GM21423 (cell line): ENCODE measurements at regions not wholly inside any gene's neighbourhood (a gene's known extent, or its start where the extent isn't known, plus 50 kb on each side); places are given as distances from the start of the nearest gene placed in this dataset.
"Not testable (repeated sequence)": the region's sequence is repeated elsewhere in the genome, so short reads cannot be mapped to it uniquely, and the experiment has no call there.

Source experiments
- ATAC-seq: cut with Tn5 transposase; IDR thresholded peaks from one replicate; pipeline ENCODE4 v1.9.1; 2021; ENCODE audit warnings: mild to moderate bottlenecking, moderate library complexity; ENCODE audit not compliant: unreplicated experiment

DNA sequence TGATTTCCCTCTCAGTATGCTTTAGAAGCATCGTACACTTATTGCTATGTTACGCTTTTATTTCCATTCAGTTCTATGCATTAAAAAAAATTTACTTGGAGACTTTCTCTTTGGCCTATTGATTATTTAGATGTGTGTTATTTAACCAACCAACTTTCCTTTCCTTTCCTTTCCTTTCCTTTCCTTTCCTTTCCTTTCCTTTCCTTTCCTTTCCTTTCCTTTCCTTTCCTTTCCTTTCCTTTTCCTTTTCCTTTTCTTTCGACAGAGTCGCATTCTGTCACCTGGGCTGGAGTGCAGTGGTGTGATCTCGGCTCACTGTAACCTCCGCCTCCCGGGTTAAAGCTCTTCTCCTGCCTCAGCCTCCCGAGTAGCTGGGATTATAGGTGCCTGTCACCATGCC, 502.7 kb upstream of the LARGE1 start:
- ATAC-seq: not testable (repeated sequence)

DNA sequence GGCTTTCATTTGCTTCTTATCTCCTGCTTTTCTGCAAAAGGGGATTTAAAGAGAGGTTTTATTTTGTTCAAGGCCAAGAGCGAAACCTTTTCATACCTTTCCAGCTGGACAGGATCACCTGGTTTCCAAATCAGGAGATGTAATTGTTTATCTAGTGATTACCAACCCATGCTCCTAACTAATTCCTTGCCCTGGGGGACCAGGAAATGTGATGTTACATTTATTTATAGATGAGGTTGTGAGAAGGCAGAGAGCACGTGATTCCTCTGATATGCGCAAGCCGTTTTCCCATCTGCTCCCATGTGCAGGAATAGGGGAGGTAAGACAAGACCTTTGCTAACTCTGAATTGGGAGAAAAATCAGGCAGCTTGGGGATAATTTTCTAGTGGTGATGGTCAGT, 507.2 kb upstream of the LARGE1 start:
- no peak for ATAC-seq

DNA sequence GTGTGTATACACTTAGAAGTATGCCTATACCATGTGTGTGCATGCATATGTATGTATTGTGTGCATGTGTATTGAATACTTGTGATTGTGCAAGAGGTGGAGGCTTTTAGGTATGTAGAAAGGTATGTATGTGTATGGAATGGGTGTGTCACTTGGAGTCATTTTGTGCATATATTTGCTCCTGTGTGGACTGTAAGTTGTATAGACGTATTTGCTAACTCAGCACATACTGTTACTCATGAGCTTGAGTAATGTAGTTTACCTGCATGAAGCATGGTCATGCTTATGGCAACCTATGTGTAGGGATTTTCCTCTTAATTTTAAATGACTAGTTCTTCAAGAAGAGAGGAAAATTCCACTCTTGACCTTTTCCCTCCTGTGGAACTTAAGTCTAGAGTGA, 507.6 kb upstream of the LARGE1 start:
- ATAC-seq: no peak

DNA sequence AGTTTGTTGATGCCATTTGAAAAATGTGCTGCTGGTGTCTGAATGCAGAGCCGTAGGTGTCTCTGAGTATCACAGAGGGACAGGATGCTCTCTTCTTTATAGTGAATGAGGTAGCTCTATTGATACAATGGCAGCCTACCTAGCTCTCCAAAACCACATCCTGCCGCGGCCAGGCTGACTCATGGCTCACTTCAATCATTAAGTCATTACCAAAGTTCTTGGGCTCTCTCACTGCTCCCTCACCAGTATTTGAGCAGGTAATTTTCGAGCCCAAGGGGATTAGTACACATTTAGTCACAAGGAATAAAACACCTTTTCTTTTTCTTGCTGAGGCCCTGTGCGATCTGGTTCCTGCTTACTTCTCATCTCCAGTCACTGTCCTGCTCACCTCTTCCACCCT, 509.0 kb upstream of the LARGE1 start:
- no peak for ATAC-seq

DNA sequence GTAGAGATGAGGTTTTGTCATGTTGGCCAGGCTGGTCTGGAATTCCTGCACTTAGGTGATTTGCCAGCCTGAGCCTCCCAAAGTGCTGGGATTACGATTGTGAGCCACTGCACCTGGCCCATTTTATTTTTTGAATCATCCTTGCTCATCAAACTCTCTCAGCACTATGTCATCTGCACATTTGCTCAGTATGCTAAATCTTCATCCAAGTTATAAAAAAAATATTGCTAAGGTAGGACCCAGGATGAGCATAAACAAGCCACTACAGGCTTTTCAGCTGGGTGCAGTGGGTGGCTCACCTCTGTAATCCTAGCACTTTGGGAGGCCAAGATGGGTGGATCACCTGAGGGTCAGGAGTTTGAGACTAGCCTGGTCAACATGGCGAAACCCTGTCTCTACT, 510.1 kb upstream of the LARGE1 start:
- no peak for ATAC-seq

DNA sequence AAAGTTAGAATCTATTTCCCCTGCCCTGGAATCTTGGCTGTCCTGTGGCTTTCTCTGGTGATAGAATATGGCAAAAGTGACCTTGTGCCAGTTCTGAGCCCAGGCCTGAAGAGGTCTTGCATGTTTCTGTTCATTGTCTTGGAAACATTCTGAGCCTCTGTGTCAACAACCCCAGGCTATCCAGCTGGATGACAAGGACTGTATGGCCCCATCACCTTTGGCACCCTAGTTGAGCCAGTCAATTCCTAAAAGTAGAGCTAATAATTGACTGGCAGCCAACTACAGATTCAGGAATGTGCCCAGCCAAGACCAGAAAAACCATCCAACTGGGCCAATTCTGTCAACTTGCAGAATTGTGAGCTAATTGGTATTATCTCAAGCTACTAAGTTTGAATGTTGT, 514.1 kb upstream of the LARGE1 start:
- no peak for ATAC-seq

DNA sequence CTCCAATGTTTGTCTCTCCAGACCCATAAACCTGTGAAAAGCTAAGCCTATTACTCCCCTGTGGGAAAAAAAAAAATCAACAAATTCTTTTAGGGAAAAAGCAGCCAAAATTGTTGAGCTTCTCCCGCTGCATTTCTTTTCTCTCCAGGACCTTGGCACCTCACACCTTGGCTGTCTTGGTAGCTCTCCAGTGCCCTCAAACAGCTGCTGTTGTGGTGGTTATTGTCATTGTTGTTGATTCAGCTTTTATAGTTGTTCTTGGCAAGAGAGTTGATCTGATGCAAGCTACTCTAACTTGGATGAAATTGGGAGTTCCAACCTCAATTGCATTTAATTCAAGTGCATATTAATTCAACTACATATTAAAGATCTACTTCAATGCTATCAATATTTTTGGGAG, 516.9 kb upstream of the LARGE1 start:
- no peak for ATAC-seq

DNA sequence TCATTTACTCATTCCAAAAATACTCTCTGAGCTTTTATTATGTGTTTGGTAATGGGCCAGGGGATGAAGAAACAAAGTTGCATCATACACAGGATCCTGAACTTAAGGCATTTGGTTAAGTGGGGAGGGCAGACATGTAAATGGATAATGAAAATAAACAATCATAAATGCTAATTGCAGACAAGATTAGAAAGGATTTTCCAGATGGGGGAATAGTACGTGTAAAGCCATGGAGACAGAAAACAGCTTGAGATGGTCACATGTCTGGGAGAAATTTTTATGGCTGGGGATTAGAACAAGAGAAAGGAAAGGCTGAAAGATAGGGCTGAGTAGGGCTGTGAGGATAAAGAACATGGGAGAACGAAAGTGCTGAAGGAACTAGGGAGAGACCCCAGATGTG, 534.3 kb upstream of the LARGE1 start:
- ATAC-seq: no peak

DNA sequence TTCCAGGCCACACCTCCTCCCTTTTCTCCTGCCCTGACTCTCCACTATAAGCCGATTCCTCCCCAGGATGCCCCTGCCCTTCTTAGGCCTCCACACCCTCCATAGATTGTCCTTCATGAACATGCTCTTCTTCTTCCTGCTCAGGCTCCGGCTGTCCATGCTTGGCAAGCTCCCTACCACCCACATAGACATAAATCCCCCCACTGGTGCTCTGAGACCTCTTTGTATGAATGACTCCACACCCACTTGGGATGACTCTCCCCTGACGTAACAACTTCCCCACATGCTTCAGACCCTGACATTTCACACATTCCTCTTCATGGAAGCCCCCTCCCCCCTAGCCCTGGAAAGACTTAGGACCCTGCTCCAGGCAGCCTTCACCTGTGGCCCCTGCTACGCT, 542.5 kb upstream of the LARGE1 start:
- no peak for ATAC-seq

DNA sequence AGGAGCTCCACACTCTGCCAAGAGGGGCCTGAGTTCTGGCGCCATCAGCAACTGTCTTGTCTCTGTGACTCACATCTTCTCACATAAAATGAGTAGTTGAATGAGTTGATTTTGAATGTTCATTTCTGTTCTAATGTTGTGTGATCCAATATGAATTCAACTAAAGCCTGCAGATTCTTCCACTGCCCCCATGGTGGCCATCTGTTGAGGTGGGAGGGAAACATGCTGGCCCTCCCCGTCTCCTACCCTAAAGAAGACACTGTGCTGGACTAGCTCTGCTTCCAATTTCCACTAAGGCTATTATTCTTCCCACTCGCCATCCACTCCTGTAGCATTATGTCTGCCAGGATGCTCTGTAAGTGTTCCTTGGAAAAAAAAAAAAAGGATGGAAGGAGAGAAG, 555.6 kb upstream of the LARGE1 start:
- no peak for ATAC-seq

DNA sequence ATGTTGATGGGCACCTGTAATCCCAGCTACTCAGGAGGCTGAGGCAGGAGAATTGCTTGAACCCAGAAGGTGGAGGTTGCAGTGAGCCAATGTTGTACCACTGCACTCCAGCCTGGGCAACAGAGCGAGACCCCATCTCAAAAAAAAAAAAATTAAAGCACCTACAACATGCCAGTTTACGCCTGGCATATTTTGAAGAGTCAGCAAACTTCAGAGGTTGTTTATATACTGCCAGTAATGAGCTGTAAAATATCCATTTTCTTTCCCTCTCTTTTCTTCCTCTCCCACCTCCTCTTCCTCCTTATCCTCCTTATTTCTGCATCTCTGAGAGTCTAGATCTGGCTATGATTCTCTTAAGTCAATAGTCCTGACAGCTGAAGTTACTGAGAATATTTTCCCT, 556.5 kb upstream of the LARGE1 start:
- ATAC-seq: no peak

DNA sequence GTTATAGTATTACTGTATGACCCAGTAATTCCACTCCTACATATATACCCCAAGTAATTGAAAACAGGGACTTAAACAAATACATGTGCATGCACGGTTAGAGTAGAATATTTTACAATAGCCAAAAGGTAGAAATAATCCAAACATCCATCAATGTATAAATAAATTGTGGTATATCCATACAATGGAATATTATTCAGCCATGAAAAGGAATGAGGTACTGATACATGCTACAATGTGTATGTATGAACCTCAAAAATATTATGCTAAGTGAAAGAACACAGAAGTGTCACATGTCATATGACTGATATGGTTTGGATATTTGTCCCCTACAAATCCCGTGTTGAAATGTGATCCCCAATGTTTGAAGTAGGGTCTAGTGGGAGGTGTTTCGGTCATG, 560.8 kb upstream of the LARGE1 start:
- no peak for ATAC-seq

DNA sequence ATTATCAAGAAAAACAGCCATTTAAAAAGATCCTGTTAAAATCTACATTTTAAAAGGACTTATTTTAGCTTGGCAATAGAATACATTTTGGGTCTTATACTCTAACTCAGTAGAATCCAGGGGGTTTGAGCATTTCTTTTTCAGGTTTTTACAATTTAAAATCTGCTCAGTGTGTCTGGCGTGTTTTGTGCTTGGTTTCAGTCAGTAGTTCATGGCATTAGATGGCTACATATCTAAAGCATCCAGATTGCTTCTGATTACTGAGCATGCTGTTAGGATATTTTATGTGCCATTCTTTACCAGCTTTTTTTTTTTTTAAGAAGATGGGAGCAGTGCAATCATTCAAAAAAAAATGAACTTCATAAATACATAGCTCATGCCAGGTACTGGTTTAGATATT, 566.1 kb upstream of the LARGE1 start:
- ATAC-seq: no peak

DNA sequence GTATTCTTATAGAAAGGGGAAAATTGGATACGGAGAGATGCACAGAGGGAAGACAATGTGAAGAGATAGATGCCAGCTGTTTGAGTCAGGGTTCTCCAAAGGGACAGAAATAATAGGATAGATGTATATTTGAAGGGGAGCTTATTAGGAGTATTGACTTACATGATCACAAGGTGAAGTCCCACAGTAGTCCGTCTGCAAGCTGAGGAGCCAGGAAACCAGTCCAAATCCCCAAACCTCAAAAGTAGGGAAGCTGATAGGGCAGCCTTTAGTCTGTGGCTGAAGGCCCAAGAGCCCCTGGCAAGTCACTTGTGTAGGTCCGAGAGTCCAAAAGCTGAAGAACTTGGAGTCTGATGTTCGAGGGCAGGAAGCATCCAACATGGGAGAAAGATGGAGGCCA, 569.6 kb upstream of the LARGE1 start:
- no peak for ATAC-seq

DNA sequence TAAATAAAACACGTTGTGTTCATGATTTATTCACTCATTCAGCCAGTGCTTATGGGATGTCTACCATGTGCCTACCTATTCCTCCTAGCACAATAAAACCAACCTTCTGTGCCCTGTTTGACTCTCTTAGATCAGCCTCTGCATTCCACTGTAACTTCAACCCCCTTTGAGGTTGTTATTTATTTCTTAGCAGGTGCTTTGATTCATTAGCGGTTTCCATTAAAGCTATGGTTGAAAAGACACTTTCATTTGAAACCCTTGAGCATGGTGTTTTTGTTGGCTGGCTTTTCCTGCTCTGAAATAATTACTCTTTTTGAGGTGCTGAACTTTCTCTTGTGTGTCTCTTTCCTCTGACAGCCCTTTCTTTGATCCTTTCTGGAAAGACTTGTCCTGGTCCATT, 570.6 kb upstream of the LARGE1 start:
- ATAC-seq: no peak

DNA sequence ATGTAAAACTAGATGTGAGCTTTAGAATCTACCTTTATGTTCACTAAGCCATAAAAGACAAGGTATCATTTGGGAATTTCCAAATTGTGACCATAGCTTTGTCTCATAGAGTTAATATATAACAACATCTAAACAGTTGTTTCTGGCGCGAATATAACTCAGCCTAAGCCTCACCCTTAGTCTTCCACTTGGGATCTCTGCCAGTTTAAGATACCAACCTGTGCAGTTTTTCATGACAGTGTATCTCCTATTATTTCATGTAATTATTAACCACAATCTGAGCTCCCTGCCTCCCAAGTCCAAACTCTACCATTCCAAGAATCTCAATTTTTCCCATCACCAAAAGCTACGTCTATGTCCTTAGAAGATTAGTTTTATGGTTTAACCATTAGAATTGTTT, 572.5 kb upstream of the ISX start:
- no peak for ATAC-seq

DNA sequence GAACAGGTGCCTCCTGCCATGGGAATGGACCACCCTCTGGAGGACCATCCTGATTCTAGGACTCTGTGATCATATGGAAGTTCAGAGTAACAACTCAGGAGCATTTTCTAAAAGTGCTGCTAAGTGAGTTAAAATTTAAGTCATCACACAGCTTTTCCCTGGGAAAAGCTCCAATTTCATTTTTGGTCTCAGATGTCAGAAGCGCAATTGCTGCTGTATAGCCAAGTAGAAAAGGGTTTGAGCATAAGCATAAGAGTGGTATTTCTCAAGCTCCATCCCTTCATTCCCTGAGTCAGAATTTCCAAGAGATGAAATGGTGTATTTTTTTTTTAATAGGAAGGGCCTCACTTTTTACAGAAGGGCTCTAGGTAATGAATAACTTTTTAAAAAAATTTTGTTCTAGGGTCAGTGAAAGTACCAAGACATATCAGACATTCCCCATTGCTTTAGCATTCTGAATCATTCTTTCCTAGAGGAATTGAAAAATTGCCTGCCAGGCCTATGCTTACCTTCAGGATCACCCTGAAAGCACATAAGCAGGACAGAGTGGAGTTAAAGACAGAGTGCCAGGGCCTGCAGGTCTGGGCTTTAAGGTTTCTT, 564.5 kb upstream of the ISX start:
- ATAC-seq: no peak

DNA sequence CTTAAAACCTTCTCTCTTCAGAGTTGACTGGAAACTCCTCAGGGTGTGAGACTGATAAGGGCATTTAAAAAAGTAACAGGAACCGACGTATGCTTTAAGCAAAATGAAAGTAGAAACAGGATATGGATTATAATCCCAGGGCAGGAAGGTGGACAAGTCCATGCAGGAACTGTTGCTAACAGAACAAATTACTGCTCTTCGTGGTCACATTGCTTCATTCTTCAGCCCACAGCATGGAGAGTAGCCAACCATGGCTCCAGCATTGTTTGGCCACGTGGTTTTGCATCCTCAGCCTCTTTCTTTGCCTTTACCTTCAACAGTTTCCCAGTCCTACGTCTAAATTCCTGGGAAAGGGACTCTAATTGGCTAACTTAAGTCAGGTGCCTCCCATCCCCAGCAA, 563.1 kb upstream of the ISX start:
- ATAC-seq: no peak

DNA sequence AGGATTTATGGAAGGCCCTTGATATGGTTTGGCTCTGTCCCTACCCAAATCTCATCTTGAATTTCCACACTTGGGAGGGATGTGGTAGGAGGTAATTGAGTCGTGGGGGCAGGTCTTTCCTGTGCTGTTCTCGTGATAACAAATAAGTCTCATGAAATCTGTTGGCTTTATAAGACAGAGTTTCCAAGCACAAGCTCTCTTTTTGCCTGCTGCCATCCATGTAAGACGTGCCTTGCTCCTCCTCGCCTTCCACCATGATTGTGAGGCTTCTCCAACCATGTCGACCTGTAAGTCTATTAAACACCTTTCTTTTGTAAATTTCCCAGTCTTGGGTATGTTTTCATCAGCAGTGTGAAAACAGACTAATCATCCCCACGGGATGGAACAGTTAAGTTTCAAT, 557.2 kb upstream of the ISX start:
- ATAC-seq: no peak

DNA sequence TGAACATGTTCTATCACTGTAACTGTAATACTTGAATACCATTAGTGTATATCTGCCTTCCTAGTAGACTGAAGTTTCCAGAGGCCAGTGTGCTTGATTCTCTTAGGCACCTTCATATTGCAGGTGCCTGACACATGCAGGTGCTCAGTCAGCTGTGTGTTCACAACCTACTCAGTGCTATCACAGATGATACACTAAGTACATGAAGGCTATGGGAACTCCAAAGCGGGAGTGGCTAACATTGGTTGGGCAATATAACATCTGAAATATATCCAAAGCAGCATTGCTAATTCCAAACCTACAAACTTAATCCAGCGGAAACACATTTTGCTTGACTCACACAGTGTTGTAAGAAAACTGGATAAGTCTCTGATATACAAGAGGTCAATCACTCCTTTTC, 539.3 kb upstream of the ISX start:
- no peak for ATAC-seq

DNA sequence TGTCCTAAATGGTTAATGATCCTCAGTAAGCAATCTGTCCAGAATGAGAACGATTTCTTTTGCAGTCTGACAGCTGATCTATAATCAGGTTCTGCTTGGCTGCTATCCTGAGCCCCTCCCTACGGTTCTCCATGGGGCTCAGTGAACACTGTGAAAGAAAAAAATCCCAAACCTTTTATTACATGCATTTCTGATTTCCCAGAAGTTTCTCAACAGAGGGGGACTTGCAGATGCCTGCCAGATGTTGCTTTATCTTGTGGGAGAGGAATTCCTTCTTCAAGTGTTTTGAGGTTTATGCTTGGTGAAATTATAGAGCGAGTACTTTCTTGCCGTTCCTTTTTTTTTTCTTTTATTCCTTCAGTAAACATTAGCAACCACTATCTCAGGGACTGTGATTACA, 531.9 kb upstream of the ISX start:
- no peak for ATAC-seq

DNA sequence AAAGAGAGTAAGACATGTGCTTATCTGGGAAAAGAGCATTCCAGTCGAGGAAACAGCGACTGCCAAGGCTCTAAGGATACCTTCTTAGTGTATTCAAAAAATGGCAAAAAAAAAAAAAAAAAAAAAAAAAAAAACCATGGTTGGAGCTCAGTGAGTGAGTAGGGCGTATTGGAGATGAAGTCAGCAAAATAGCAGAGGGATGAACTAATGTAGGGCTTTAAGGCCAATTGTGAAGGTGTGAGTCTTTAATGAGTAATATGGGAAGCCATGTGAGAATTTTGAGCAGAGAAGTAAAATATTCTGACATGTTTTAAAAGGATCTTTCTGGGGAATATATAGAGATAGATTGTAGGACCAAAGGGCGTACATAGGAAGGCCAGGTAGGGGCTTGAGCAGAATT, 498.6 kb upstream of the ISX start:
- no peak for ATAC-seq

DNA sequence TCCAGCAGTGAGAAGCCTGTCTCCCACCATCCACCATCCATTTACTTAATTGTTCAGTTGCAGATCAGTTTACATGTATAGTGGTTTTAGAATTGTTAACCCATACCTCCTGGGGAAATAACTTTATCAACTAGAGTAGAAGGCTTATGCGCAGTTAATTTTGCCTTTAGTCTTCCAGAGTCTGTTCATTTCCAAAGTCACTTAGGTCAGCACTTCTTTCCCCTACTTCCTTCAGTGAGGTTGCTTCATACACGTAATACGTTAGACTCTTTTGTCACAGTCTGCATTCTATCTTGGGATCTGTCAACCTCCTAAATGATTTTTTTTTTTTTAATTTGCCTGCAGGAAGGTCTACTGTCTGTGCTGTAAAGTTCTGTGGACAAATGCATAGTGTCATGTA, 495.6 kb upstream of the ISX start:
- no peak for ATAC-seq

DNA sequence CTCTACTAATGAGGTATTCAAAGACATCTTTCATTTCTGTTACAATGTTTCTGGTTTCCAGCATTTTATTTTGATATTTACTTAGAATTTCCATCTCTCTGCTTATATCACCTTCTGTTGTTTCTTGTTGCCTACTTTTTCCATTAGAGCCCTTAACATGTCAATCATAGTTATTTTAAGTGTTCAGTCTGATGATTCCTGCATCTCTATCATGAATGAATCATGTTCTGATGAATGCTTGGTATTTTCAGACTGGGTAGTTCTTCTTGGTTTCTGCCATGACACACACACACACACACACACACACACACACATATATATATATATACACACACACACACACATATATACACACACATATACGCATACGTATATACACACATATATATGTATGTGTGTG, 486.4 kb upstream of the ISX start:
- ATAC-seq: no peak
